HEK293 (cell line): ENCODE measurements at regions not wholly inside any gene's neighbourhood (a gene's known extent, or its start where the extent isn't known, plus 50 kb on each side); places are given as distances from the start of the nearest gene placed in this dataset.

Experiments
- CTCF ChIA-PET: fragments of 350-600 bp; formaldehyde crosslinking; extraction: SDS; loops from one replicate; lab custom pipeline; 2021; ENCODE audit warnings: antibody characterized with exemption; lab: Yijun Ruan, JAX
- POLR2A ChIA-PET: fragments of 300-600 bp; formaldehyde crosslinking; extraction: SDS; loops from one replicate; lab custom pipeline; 2020; ENCODE audit warnings: antibody characterized with exemption, inconsistent platforms; lab: Yijun Ruan, JAX
- H3K27ac ChIP-seq: fragments of 200-500 bp; sonication (Bioruptor generic); 2 replicates; pipeline ENCODE4 v1.5.1; 2014; ENCODE audit warnings: low read depth, low read length, control low read depth, inconsistent platforms; ENCODE audit errors: extremely low read depth
- H3K36me3 ChIP-seq, 2 experiments: fragments of 200-500 bp in 1 of 2; sonication (Bioruptor generic) in 1 of 2; 1 replicate in 1 of 2; 2 replicates in 1 of 2; pipeline ENCODE4 v1.5.1; 2014 to 2017; ENCODE audit warnings: inconsistent platforms in 2 of 2, low read length in 2 of 2; ENCODE audit not compliant: control insufficient read depth in 2 of 2, insufficient read depth in 1 of 2
- H3K4me1 ChIP-seq: fragments of 200-500 bp; sonication (Bioruptor generic); 2 replicates; pipeline ENCODE4 v1.5.1; 2014; ENCODE audit warnings: mild to moderate bottlenecking, low read length, inconsistent platforms; ENCODE audit not compliant: control insufficient read depth, insufficient read depth
- H3K4me3 ChIP-seq: 2 replicates; pipeline ENCODE4 v1.5.1; 2011; ENCODE audit warnings: low read depth, mild to moderate bottlenecking, control low read depth, low read length, moderate library complexity
- H3K9me3 ChIP-seq: fragments of 200-500 bp; sonication (Bioruptor generic); 2 replicates; pipeline ENCODE4 v1.5.1; 2014; ENCODE audit warnings: low read depth, low read length, inconsistent platforms; ENCODE audit not compliant: control insufficient read depth, insufficient read depth
- GLIS2 ChIP-seq: fragments of 450-650 bp; formaldehyde crosslinking; IDR thresholded peaks from 2 replicates; pipeline ENCODE4 v1.5.1; 2016; ENCODE audit warnings: missing biosample characterization, missing genetic modification characterization
- MYNN ChIP-seq: fragments of 450-650 bp; formaldehyde crosslinking; IDR thresholded peaks from 2 replicates; pipeline ENCODE4 v1.5.1; 2016; ENCODE audit warnings: missing biosample characterization, missing genetic modification characterization, borderline replicate concordance
- ZNF114 ChIP-seq: fragments of 450-650 bp; formaldehyde crosslinking; IDR thresholded peaks from 2 replicates; pipeline ENCODE4 v1.5.0; 2017; ENCODE audit warnings: missing biosample characterization, missing genetic modification characterization
- ZNF132 ChIP-seq: fragments of 450-650 bp; formaldehyde crosslinking; IDR thresholded peaks from 2 replicates; pipeline ENCODE4 v1.5.1; 2017; ENCODE audit warnings: missing biosample characterization, missing genetic modification characterization, borderline replicate concordance
- ZNF133 ChIP-seq: fragments of 450-650 bp; formaldehyde crosslinking; IDR thresholded peaks from 2 replicates; pipeline ENCODE4 v1.5.1; 2016; ENCODE audit warnings: missing biosample characterization, missing genetic modification characterization
- ZNF174 ChIP-seq: fragments of 450-650 bp; formaldehyde crosslinking; IDR thresholded peaks from 2 replicates; pipeline ENCODE4 v1.5.0; 2017; ENCODE audit warnings: missing biosample characterization, mild to moderate bottlenecking, missing genetic modification characterization
- ZNF324 ChIP-seq: fragments of 450-650 bp; formaldehyde crosslinking; IDR thresholded peaks from 2 replicates; pipeline ENCODE4 v1.5.1; 2016; ENCODE audit warnings: missing biosample characterization, missing genetic modification characterization
- ZNF354C ChIP-seq: fragments of 450-650 bp; formaldehyde crosslinking; IDR thresholded peaks from 2 replicates; pipeline ENCODE4 v1.5.1; 2016; ENCODE audit warnings: missing biosample characterization, missing genetic modification characterization, low read depth, borderline replicate concordance
- ZNF404 ChIP-seq: fragments of 450-650 bp; formaldehyde crosslinking; IDR thresholded peaks from 2 replicates; pipeline ENCODE4 v1.5.1; 2017; ENCODE audit warnings: missing biosample characterization, missing genetic modification characterization
- ZNF626 ChIP-seq: fragments of 450-650 bp; sonication (Bioruptor Pico); formaldehyde crosslinking; IDR thresholded peaks from 2 replicates; pipeline ENCODE4 v1.5.1; 2018; ENCODE audit warnings: missing biosample characterization, missing genetic modification characterization, inconsistent platforms
- ZSCAN23 ChIP-seq: fragments of 450-650 bp; formaldehyde crosslinking; IDR thresholded peaks from 2 replicates; pipeline ENCODE4 v1.5.1; 2016; ENCODE audit warnings: missing biosample characterization, missing genetic modification characterization
- TF ChIP-seq, protein P1 (sequence below): fragments of 450-650 bp; formaldehyde crosslinking; IDR thresholded peaks from 2 replicates; pipeline ENCODE4 v1.5.1; 2016; ENCODE audit warnings: missing biosample characterization, missing genetic modification characterization
- TF ChIP-seq, protein P2 (sequence below): fragments of 450-650 bp; formaldehyde crosslinking; IDR thresholded peaks from 2 replicates; pipeline ENCODE4 v1.5.1; 2016; ENCODE audit warnings: missing biosample characterization, missing genetic modification characterization
- TF ChIP-seq, protein P3 (sequence below): fragments of 450-650 bp; formaldehyde crosslinking; IDR thresholded peaks from 2 replicates; pipeline ENCODE4 v1.5.1; 2016; ENCODE audit warnings: missing biosample characterization, missing genetic modification characterization, low read depth
- TF ChIP-seq, protein P4 (sequence below): sonication (generic); formaldehyde crosslinking; IDR thresholded peaks from 2 replicates; pipeline ENCODE4 v1.8.1; 2022; ENCODE audit warnings: mild to moderate bottlenecking, moderate library complexity, missing genetic modification reagents
- TF ChIP-seq, protein P5 (sequence below): fragments of 450-650 bp; formaldehyde crosslinking; IDR thresholded peaks from 2 replicates; pipeline ENCODE4 v1.5.1; 2016; ENCODE audit warnings: missing biosample characterization, missing genetic modification characterization

DNA sequence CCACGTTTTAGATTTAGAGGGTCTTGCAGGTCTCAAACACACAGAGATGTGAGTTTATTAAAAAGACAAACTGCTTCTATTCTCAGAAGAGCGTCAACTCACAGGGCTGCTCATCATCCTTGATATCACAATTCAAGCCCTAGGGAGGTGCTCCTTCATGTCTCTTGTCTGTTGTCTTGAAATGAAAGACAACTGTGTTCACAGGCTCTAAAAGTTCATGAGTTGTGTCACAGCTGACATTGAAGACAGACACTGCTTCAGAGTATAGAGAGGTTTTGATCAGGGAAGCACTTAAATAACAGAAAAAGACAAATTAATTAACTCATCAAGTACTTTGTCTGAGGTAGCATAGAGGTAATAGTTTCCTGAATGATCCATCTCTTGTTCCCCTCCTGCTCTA is 1917.6 kb upstream of the WWC1 start:
- Histone ChIP-seq H3K4me3 (no peak overlapping the region), H3K36me3 (no peaks in the 10 kb centered on the region), H3K4me1 (no peaks in the 10 kb centered on the region), H3K27ac (no peak overlapping the region), H3K9me3 (no peaks in the 10 kb centered on the region)
- no peak for TF ChIP-seq ZNF114 (tag by site-specific recombination)
- TF ChIP-seq ZNF626, result no peak
- TF ChIP-seq, protein P1, sequence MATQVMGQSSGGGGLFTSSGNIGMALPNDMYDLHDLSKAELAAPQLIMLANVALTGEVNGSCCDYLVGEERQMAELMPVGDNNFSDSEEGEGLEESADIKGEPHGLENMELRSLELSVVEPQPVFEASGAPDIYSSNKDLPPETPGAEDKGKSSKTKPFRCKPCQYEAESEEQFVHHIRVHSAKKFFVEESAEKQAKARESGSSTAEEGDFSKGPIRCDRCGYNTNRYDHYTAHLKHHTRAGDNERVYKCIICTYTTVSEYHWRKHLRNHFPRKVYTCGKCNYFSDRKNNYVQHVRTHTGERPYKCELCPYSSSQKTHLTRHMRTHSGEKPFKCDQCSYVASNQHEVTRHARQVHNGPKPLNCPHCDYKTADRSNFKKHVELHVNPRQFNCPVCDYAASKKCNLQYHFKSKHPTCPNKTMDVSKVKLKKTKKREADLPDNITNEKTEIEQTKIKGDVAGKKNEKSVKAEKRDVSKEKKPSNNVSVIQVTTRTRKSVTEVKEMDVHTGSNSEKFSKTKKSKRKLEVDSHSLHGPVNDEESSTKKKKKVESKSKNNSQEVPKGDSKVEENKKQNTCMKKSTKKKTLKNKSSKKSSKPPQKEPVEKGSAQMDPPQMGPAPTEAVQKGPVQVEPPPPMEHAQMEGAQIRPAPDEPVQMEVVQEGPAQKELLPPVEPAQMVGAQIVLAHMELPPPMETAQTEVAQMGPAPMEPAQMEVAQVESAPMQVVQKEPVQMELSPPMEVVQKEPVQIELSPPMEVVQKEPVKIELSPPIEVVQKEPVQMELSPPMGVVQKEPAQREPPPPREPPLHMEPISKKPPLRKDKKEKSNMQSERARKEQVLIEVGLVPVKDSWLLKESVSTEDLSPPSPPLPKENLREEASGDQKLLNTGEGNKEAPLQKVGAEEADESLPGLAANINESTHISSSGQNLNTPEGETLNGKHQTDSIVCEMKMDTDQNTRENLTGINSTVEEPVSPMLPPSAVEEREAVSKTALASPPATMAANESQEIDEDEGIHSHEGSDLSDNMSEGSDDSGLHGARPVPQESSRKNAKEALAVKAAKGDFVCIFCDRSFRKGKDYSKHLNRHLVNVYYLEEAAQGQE (tag by site-specific recombination), result no peak
- TF ChIP-seq, protein P2, sequence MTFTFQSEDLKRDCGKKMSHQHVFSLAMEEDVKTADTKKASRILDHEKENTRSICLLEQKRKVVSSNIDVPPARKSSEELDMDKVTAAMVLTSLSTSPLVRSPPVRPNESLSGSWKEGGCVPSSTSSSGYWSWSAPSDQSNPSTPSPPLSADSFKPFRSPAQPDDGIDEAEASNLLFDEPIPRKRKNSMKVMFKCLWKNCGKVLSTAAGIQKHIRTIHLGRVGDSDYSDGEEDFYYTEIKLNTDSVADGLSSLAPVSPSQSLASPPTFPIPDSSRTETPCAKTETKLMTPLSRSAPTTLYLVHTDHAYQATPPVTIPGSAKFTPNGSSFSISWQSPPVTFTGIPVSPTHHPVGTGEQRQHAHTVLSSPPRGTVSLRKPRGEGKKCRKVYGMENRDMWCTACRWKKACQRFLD, result no peak
- TF ChIP-seq ZNF324, result no peak
- no peak for TF ChIP-seq ZNF354C (tag by site-specific recombination)
- ChIA-PET CTCF (no interaction called here), POLR2A (no interaction called here)

DNA sequence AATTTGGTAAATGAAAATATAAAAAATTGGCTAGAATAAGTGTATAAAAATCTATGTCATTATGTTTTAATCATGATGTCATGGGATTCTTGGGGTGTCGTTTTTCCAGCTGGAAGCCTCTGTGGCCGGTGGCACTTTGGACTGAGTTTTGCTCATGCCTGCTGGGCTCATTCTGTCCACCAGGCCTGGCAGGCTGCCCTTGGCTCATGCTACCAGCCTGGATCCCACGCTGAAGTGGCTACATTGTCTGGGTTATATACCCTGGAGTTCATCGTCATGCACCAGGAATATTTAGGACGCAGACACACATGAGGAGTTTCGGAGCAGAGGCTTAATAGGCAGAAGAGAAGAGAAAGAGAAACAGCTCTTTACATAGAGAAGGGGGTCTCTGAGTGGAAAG is 1913.7 kb upstream of the WWC1 start:
- Histone ChIP-seq H3K9me3 (no peaks in the 10 kb centered on the region), H3K4me1 (no peaks in the 10 kb centered on the region), H3K4me3 (no peak overlapping the region), H3K36me3 (no peaks in the 10 kb centered on the region), H3K27ac (no peak overlapping the region)
- CTCF ChIA-PET, result no interaction called here
- POLR2A ChIA-PET, result no interaction called here
- TF ChIP-seq ZNF132 (tag by site-specific recombination), result no peak
- TF ChIP-seq, protein P3, sequence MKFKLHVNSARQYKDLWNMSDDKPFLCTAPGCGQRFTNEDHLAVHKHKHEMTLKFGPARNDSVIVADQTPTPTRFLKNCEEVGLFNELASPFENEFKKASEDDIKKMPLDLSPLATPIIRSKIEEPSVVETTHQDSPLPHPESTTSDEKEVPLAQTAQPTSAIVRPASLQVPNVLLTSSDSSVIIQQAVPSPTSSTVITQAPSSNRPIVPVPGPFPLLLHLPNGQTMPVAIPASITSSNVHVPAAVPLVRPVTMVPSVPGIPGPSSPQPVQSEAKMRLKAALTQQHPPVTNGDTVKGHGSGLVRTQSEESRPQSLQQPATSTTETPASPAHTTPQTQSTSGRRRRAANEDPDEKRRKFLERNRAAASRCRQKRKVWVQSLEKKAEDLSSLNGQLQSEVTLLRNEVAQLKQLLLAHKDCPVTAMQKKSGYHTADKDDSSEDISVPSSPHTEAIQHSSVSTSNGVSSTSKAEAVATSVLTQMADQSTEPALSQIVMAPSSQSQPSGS (tag by site-specific recombination), result 0 out of 2 replicates have a peak, but pooled peaks have one; percentile 11

DNA sequence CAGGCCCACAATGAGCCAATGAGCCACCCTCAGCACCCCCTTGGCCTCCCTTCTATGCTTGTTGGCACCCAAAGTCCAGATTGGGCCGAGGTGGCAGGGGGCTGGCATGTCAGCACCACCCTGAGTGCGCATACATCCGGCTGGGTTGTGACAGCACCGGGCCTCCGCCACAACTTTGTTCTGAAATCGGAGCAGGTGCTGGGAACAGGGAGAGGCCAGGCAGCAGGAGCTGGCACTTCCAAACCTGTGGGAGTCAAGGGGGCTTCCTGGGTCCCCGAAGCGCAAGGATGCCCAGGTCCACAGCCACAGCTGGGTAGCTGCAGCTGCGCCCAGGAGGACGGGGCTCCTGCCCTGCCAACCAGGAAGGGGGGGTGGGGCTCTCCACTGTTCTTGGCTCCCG is 1911.9 kb upstream of the WWC1 start:
- H3K27ac ChIP-seq, result no peak overlapping the region
- POLR2A ChIA-PET, result no interaction called here
- no peak overlapping the region for H3K4me3 ChIP-seq
- H3K9me3 ChIP-seq, result no peaks in the 10 kb centered on the region
- no peaks in the 10 kb centered on the region for H3K4me1 ChIP-seq
- CTCF ChIA-PET, result no interaction called here
- H3K36me3 ChIP-seq, result no peaks in the 10 kb centered on the region
- TF ChIP-seq MYNN (tag by site-specific recombination) (no peak), ZNF404 (tag by site-specific recombination) (no peak), ZNF174 (tag by site-specific recombination) (no peak)
- TF ChIP-seq, all 188 proteins: peak for 0

DNA sequence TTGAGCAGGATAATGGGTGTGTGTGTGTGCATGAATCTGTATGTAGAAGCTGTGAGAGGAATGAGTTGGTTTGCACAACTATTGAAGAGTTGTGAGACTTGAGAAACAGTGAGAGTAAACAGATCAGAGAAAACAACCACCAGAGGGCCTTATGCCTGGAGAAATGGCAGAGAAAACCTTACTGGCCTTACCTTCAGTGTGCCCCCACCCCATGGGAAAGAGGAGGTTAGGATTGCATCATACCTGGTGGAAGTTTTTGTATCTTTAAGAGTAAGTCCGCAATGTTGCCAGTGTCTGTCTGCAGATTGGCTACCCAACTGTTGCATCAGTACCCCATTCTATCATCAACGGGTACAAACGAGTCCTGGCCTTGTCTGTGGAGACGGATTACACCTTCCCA is 1909.4 kb upstream of the WWC1 start:
- CTCF ChIA-PET, result interaction anchor here (0.7 kb wide), 1 partner anchor 139 kb away, joined by 3 read pairs; no protein-coding TSS in a partner anchor
- TF ChIP-seq, protein P4, sequence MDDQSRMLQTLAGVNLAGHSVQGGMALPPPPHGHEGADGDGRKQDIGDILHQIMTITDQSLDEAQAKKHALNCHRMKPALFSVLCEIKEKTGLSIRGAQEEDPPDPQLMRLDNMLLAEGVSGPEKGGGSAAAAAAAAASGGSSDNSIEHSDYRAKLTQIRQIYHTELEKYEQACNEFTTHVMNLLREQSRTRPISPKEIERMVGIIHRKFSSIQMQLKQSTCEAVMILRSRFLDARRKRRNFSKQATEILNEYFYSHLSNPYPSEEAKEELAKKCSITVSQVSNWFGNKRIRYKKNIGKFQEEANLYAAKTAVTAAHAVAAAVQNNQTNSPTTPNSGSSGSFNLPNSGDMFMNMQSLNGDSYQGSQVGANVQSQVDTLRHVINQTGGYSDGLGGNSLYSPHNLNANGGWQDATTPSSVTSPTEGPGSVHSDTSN (CRISPR knock-in tag), result no peak
- TF ChIP-seq GLIS2 (tag by site-specific recombination), result no peak
- no peak for TF ChIP-seq ZSCAN23
- no peak for TF ChIP-seq ZNF133
- TF ChIP-seq, protein P5, sequence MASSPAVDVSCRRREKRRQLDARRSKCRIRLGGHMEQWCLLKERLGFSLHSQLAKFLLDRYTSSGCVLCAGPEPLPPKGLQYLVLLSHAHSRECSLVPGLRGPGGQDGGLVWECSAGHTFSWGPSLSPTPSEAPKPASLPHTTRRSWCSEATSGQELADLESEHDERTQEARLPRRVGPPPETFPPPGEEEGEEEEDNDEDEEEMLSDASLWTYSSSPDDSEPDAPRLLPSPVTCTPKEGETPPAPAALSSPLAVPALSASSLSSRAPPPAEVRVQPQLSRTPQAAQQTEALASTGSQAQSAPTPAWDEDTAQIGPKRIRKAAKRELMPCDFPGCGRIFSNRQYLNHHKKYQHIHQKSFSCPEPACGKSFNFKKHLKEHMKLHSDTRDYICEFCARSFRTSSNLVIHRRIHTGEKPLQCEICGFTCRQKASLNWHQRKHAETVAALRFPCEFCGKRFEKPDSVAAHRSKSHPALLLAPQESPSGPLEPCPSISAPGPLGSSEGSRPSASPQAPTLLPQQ (tag by site-specific recombination), result no peak

More for the DNA sequence above, 1909.4 kb upstream of the WWC1 start:
- no peak overlapping the region for H3K4me3 ChIP-seq
- no peaks in the 10 kb centered on the region for H3K36me3 ChIP-seq
- H3K27ac ChIP-seq, result no peak overlapping the region
- H3K9me3 ChIP-seq, result no peaks in the 10 kb centered on the region
- H3K4me1 ChIP-seq, result no peaks in the 10 kb centered on the region
- POLR2A ChIA-PET, result no interaction called here
